HEK293T (cell line): ENCODE measurements at regions not wholly inside any gene's neighbourhood (a gene's known extent, or its start where the extent isn't known, plus 50 kb on each side); places are given as distances from the start of the nearest gene placed in this dataset.

ENCODE experiments used
- ARNT ChIP-seq: fragments of 450-650 bp; IDR thresholded peaks from 2 replicates; pipeline ENCODE4 v1.6.1; 2017; ENCODE audit warnings: mild to moderate bottlenecking
- BHLHE40 ChIP-seq: fragments of 450-650 bp; IDR thresholded peaks from 2 replicates; pipeline ENCODE4 v1.6.1; 2016; ENCODE audit warnings: mild to moderate bottlenecking, moderate library complexity, borderline replicate concordance
- CTBP1 ChIP-seq: fragments of 450-650 bp; IDR thresholded peaks from 2 replicates; pipeline ENCODE4 v1.6.1; 2016; ENCODE audit warnings: borderline replicate concordance
- FOXK2 ChIP-seq: fragments of 450-650 bp; IDR thresholded peaks from 2 replicates; pipeline ENCODE4 v1.6.1; 2016; ENCODE audit warnings: mild to moderate bottlenecking
- FOXM1 ChIP-seq: fragments of 450-650 bp; IDR thresholded peaks from 2 replicates; pipeline ENCODE4 v1.6.1; 2017; ENCODE audit warnings: mild to moderate bottlenecking, borderline replicate concordance
- SP1 ChIP-seq: fragments of 450-650 bp; IDR thresholded peaks from 2 replicates; pipeline ENCODE4 v1.6.1; 2017
- TF ChIP-seq, protein P1 (sequence below): fragments of 450-650 bp; IDR thresholded peaks from 2 replicates; pipeline ENCODE4 v1.6.1; 2016

DNA sequence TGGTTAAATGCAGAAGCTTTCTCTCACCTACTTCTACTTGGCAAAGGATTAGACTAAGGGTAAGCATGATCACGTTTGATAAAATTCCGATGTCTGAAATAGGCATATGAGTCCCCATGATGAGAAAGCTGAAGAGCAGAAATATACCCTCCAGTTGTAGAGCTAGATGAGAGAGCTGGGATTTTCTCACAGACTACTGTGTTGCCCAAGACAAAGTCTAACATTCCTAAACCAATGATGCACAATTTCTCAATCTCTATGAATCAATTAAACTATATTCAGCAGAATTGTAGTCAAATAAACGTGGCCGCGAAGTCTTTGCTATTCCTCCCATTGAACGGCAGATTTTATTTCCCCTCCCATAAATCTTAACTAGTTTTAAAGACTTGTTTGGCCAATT, 699.2 kb downstream of the KCNT2 start:
- TF ChIP-seq SP1 = no peak
- TF ChIP-seq FOXM1 = no peak
- TF ChIP-seq ARNT = no peak
- no peak for TF ChIP-seq CTBP1
- no peak for TF ChIP-seq FOXK2
- TF ChIP-seq BHLHE40 = no peak
- TF ChIP-seq, protein P1, sequence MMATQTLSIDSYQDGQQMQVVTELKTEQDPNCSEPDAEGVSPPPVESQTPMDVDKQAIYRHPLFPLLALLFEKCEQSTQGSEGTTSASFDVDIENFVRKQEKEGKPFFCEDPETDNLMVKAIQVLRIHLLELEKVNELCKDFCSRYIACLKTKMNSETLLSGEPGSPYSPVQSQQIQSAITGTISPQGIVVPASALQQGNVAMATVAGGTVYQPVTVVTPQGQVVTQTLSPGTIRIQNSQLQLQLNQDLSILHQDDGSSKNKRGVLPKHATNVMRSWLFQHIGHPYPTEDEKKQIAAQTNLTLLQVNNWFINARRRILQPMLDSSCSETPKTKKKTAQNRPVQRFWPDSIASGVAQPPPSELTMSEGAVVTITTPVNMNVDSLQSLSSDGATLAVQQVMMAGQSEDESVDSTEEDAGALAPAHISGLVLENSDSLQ = no peak
